SK-N-MC (cell line): ENCODE measurements at regions not wholly inside any gene's neighbourhood (a gene's known extent, or its start where the extent isn't known, plus 50 kb on each side); places are given as distances from the start of the nearest gene placed in this dataset.

Experiments used
- EZH2 ChIP-seq: fragments of 200-600 bp; sonication (generic); IDR thresholded peaks from one replicate; pipeline ENCODE4 v1.6.1; 2017; ENCODE audit warnings: antibody characterized with exemption
- POLR2AphosphoS5 ChIP-seq: IDR thresholded peaks from 2 replicates; pipeline ENCODE4 v1.6.1; 2012; ENCODE audit warnings: mild to moderate bottlenecking, low read depth, low read length, borderline replicate concordance

DNA sequence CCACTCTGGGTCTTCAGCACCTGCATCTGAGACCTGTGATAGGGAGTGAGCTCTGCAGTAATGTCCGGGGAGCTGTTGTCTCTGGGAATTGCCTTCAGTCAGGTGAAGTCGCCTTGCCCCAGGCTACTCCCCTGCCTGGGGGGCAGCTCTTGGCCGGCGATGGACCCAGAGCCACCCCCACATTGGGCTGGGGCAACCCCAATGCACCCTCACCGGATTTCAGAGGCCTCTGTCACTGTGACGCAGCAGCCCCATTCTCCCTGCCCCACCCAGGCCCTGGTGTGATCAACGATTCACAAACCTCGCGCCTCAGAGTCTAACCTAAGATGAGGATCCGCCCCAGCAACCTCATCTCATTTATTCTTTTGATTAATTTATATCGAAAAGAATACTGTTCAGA is 303.6 kb downstream of the NDUFA10 start:
- TF ChIP-seq POLR2AphosphoS5 (no peak), EZH2 (no peak)
